Coronary artery (tissue), 2 donors: ENCODE measurements at regions not wholly inside any gene's neighbourhood (a gene's known extent, or its start where the extent isn't known, plus 50 kb on each side); places are given as distances from the start of the nearest gene placed in this dataset.
"Not testable (repeated sequence)": the region's sequence is repeated elsewhere in the genome, so short reads cannot be mapped to it uniquely, and the experiment has no call there.

Source experiments
- DNase-seq: peaks from one replicate; pipeline ENCODE4 v3.0.0-alpha.2; 2017; ENCODE audit warnings: low spot score
- H3K27ac ChIP-seq, 2 donors: fragments of 200-600 bp; sonication (generic); one replicate each; pipeline ENCODE4 v1.5.1; 2016 to 2019
- H3K4me3 ChIP-seq: fragments of 200-600 bp; sonication (generic); 2 replicates; pipeline ENCODE4 v1.5.1; 2016; ENCODE audit warnings: mild to moderate bottlenecking, moderate library complexity
- CTCF ChIP-seq: fragments of 200-600 bp; sonication (generic); IDR thresholded peaks from one replicate; pipeline ENCODE4 v1.5.1; 2019; ENCODE audit warnings: antibody characterized with exemption

GRCh38 chr15:31660816-31661215, 334.2 kb downstream of the KLF13 start:
- no peak for TF ChIP-seq CTCF

DNA sequence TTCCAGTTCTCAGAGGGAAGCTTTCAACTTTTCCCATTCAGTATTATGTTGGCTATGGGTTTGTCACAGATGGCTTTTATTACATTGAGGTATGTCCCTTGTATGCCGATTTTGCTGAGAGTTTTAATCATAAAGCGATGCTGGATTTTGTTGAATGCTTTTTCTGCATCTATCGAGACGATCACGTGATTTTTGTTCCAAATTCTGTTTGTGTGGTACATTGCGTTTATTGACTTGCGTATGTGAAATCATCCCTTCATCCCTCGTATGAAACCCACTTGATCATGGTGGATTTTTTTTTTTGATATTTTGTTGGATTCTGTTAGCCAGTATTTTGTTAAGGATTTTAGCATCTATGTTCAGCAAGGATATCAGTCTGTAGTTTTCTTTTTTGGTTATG, 339.1 kb downstream of the KLF13 start:
- DNase-seq, H3K27ac ChIP-seq, H3K4me3 ChIP-seq: not testable (repeated sequence)

More at GRCh38 chr15:31660816-31661215, 334.2 kb downstream of the KLF13 start:
- no peak overlapping the region for H3K4me3 ChIP-seq
- no peak for DNase-seq
- H3K27ac ChIP-seq = no peak overlapping the region

DNA sequence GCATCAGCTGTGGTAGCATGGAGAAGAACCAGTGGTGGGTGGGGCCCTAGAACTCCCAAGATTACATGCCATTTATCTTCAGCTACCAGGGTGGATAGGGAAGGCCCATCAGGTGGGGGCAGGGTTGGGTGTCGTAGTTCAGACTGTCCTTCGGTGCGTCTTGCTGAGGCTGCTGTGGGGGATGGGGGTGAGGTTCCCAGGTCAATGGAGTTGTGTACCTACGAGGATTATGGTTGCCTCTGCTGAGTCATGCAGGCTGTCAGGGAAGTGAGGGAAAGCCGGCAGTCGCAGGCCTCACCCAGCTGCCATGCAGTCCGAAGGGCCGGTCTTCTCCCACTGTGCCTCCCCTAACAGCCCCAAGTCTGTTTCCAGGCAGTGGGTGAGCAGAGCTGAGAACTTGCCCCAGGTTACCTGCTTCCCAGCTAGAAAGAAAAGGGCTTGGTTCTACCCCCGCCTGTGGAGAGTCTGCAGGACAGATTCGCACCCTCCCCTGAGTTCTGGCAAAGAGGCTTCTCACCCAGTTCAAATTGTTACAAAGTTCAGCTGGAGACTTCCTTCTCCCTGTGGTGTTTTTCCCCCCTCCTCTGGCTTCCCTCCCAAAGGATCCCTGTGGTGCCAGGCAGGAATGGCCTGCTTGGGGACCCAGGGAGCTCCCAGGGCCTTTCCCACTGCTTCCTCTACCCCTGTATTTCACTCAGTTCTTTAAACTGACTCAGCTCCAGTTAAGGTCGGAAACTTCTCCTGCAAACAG, 342.7 kb downstream of the KLF13 start:
- DNase-seq, H3K27ac ChIP-seq, H3K4me3 ChIP-seq: not testable (repeated sequence)

DNA sequence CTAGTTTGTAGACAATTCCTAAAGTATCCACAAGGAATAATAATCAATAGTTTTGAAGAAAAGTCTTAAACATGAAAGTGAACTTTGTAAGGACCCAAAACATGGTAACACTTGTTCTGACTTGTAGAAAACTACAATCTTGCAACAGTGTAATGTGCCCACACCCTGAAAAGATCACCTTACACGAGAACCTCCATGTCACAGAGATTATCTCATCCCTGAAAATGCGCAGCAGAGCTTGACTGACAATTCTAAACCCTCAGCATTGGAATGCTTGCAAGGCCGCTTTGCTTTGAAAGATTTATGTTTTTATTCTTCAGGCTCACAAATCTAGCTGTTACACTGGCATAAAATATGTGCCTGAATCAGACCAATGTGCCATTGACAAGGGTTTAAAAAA, 346.6 kb downstream of the KLF13 start:
- H3K27ac ChIP-seq, DNase-seq, H3K4me3 ChIP-seq: not testable (repeated sequence)

DNA sequence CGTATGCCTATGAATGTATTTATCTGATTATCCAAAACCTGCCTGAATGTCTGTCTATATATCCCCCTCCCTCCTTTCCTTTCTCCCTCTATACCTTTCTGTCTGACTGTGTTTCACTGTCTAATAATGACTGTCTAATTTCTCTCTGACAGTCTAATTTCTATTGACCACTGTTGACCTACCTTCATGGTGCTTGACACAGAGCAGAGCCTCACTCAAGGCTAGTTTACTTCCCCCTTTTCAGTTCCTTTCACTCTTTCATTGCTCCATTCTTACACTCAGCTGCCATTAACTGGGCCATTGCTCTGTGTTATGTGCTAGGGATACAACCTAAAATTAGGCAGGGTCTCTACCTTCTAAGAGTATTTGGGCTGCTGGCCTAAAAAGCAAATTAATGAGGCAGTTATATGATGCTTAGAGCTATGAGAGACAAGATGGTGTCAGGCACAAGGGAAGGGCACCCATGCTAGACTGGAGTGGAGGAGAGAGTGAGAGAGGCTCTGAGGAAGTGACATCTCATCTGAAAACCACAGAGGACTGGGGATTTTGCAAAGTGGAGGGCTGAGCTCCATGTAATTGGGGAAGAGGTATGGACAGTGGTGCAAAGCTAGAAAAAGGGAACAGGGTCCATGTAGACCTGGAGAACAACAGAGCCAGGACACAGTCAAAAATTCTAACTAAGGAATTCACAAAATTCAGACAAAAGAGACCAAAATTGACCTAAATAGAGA, 348.6 kb upstream of the CHRNA7 start:
- DNase-seq, H3K4me3 ChIP-seq, H3K27ac ChIP-seq: not testable (repeated sequence)

- not testable (repeated sequence) for DNase-seq
Measured at GRCh38 chr15:31687088-31687487, 343.2 kb upstream of the CHRNA7 start.

DNA sequence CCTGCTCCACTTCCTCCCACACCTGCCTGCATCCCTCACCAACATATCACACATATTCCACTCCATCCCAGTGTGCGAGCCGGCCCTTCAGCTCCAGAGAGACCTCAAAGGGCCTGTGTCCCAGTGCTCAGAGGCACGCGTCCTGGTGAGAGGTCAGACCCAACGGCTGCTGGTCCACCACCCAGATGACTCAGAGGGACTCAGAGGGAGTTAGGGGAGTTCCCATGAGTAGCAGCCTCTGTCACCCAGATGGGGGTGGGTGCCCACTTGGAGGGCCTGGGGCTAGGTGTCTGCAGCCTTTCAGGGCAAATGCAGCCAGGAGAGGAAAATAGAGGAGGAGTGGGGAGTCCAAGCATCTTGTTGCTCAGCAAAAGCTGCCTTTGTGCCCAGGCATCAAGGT, 333.8 kb upstream of the CHRNA7 start:
- not testable (repeated sequence) for DNase-seq, H3K27ac ChIP-seq, H3K4me3 ChIP-seq

More at GRCh38 chr15:31687088-31687487, 343.2 kb upstream of the CHRNA7 start:
- H3K4me3 ChIP-seq, H3K27ac ChIP-seq: not testable (repeated sequence)

DNA sequence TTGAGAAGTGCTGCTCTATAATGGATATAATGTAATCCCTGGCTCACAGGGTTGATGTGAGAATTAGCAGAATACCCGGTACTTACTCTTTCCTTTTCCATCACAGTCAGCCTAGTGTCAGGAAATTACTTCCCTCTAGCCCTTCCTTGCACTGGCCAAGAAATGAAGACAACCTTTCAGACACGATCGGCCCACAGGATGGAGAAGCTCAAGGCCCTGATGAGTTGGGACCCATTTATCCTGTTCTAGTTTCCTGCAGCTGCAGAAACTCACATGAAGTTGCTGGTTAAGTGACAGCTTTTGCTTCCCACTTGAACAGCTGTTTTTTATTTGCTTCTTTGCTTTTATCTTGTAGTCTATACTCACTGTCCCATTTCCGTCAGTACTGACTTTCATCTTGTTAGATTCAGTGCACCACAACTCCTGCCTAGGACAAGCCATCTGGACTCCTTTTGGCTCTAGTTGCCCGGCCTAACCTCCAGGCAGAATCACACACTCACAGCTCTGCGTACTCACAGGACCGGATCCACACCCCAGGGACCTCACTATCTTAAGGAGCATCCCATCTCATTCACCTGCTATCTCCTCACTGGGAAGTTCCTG, 325.1 kb upstream of the CHRNA7 start:
- not testable (repeated sequence) for DNase-seq, H3K4me3 ChIP-seq, H3K27ac ChIP-seq

DNA sequence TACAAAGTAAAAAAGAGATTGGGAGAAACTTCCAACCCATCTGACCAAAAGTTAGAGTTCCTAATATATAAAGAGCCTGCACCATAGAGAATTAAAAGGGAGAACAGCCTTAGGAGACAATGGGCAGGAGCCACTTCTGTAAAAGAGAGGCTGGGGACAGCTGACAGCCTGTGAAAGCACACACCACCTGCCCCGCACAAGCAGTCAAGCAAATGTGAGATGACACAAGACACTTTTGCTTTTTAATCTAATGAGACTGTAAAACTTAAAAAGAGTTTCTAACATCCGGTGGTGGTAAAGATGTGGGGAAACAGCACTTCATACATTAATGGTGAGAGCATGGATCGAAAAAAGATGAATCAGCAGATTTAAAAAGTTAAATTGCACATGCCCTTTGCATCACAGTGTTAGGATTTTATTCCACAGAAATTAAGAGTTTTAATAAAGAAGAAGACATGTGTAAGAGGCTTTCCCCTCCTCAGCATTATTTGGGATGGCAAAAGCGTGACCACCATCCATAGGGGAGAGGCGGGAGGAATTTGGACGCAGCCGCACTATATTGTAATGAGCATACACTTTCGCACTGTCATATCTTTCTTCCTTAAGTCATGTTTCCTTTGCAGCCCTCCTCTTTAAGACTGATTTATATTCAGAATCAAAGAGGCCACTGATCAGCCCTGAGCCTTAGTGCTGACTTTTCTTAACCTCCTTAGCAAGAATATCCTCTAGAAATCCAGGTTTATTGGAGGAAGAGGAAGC, 322.2 kb upstream of the CHRNA7 start:
- not testable (repeated sequence) for H3K4me3 ChIP-seq

GRCh38 chr15:31708703-31709327, 321.5 kb upstream of the CHRNA7 start:
- not testable (repeated sequence) for H3K27ac ChIP-seq, H3K4me3 ChIP-seq, DNase-seq

More for the DNA sequence above, 322.2 kb upstream of the CHRNA7 start:
- DNase-seq, H3K27ac ChIP-seq: not testable (repeated sequence)

DNA sequence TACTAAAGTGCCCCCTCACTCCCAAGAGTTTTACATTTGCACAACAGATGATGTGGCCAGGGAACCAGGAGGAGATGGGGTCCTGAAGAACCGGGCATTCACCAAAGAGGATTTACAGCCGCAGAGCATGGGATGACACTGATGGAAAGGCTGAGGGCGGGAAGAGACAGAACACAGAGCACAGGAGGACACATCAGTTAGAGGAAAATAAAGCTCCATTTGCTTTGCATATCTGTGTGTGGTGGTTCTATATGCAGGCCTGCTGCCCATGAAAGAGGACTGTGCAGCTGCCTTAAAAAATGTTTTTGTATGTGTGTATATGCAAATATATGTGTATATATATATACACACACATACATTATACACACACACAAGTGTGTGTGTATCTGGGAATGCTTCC, 320.8 kb upstream of the CHRNA7 start:
- H3K4me3 ChIP-seq, H3K27ac ChIP-seq, DNase-seq: not testable (repeated sequence)

- DNase-seq, H3K27ac ChIP-seq, H3K4me3 ChIP-seq: not testable (repeated sequence)
Measured at GRCh38 chr15:31710806-31711205, 319.5 kb upstream of the CHRNA7 start.

DNA sequence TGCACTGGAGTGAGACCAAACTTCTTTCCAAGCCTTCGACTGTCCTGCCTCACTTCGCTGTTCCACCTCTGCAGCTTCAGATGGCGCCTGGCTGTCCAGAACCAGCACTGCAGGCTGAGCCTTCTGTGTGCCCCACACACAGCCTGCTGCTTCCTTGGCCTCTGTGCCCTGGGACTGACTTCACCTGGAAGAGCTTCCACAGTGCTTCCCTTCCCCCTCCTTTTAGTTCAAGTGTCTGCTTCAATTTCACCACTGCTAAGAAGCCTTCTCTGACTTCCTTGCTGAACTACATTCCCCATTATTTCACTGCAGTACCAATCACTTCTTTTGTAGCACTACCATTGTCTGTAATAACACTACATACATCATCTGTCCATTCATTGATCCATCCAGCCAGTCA, 315.1 kb upstream of the CHRNA7 start:
- H3K27ac ChIP-seq, H3K4me3 ChIP-seq, DNase-seq: not testable (repeated sequence)

DNA sequence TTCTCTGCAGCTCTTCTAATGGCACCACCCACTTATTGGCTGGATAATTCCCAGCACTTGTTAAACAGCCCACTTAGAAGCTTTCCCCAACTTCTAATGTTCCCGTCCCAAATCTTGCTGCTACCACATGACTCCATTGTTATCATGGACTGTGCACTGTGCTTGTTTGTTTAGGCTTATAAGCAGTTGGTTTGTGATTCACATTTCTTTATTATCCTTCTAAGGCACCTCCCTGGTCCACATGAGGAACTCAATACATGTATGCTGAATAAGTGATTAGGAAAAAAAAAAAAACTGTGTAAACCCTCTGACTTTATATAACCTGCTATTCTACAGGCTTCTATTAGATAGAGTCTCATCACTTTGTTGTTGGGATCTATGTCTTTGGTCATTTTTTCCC, 311.7 kb upstream of the CHRNA7 start:
- not testable (repeated sequence) for DNase-seq, H3K27ac ChIP-seq, H3K4me3 ChIP-seq

DNA sequence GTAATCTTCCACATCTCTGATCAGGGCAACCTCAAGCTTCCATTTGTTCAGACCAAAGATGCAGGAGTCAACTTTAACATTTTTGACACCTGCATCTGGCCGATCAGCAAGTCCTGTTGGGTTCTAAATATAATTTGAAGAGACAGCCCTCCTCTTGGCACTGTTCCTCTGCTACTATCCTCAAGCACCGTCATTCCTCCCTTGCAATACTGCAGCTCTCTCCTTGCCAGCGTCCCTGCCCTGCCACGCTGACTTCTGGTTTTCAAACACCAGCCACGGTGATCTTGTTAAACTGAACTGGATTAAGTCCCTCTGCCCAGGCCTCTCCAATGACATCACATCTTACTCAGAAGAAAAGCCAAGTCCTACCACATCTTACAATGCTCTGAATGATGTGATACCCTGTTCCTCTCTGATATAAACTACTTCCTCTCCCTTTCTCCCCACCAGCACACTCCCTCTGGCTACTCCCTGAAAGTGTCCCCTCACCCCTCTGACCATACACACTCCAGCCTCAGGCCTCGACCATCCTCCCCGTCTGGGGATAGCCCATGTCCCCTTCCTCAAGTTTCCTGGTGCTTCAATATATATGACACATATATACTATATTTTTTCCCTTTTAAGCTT, 310.8 kb upstream of the CHRNA7 start:
- not testable (repeated sequence) for DNase-seq, H3K4me3 ChIP-seq, H3K27ac ChIP-seq

GRCh38 chr15:31723019-31723418, 307.3 kb upstream of the CHRNA7 start:
- not testable (repeated sequence) for DNase-seq, H3K4me3 ChIP-seq, H3K27ac ChIP-seq

- not testable (repeated sequence) for DNase-seq, H3K27ac ChIP-seq, H3K4me3 ChIP-seq
Measured at GRCh38 chr15:31724903-31725302, 305.4 kb upstream of the CHRNA7 start.
